Activated CD8-positive, alpha-beta memory T cell treated with anti-CD3 and anti-CD28 coated beads for 36 hours (primary cell): ENCODE measurements at regions not wholly inside any gene's neighbourhood (a gene's known extent, or its start where the extent isn't known, plus 50 kb on each side); places are given as distances from the start of the nearest gene placed in this dataset.

ENCODE experiments used
- CTCF ChIA-PET: fragments of 350-600 bp; sonication (Branson Sonifier 250); formaldehyde crosslinking; loops from one replicate; lab custom pipeline; 2021; ENCODE audit warnings: antibody characterized with exemption; lab: Charles Lee
- POLR2A ChIA-PET: fragments of 350-600 bp; sonication (Branson Sonifier 250); formaldehyde crosslinking; loops from one replicate; lab custom pipeline; 2021; ENCODE audit warnings: antibody characterized with exemption; lab: Charles Lee

DNA sequence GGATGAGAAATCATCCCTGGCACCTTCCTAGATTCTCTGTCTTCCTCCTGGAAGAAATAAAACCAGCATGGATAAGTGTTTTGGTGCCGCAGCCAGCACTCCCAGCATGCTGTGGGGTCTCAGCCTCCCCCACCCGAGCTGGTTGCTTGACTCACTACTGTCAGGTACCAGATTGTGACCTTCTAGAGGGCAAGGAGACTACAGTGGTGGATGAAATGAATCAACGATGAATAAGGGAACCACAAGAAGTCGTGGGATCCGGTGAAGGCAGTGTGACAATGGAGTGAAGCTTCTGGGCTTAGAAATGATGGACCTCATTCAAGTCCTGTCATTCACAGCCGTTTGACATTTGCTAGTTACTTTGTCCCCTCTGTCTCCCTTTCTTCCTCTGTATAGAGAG is 50.2 kb upstream of the SLCO3A1 start:
- ChIA-PET CTCF (no interaction called here), POLR2A (no interaction called here)
